Fibroblast of villous mesenchyme (primary cell): ENCODE measurements at regions not wholly inside any gene's neighbourhood (a gene's known extent, or its start where the extent isn't known, plus 50 kb on each side); places are given as distances from the start of the nearest gene placed in this dataset.
"Not testable (repeated sequence)": the region's sequence is repeated elsewhere in the genome, so short reads cannot be mapped to it uniquely, and the experiment has no call there.

Experiments
- DNase-seq: peaks from one replicate; pipeline ENCODE4 v3.0.0-alpha.2; 2010; ENCODE audit warnings: low read depth
- H3K4me3 ChIP-seq: 2 replicates; pipeline ENCODE4 v1.5.1; 2011; ENCODE audit warnings: low read depth, mild to moderate bottlenecking, low read length

- not testable (repeated sequence) for DNase-seq, H3K4me3 ChIP-seq
Observed at GRCh38 chr2:87639801-87640440, 108.0 kb upstream of the PLGLB2 start.

GRCh38 chr2:87640961-87641563 is 106.8 kb upstream of the PLGLB2 start:
- H3K4me3 ChIP-seq, DNase-seq: not testable (repeated sequence)

DNA sequence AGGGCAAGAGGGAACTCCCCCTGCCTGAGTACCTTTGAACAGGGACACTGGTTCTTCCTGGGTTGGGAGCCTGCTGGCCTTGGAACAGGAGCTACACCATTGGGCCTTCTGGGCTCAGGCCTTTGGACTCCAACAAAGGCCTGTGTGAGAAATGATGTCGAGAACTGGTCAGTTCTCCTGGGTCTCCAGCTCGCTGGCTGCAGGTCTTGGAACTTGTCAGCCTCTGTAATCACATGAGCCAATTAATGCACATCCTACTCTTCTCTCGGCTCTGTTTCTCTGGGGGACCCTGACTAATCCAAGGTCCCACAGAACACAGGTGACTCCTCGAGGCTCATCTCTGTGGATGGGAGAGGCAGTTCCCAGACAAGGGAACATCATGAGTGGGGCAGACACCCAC is 104.7 kb upstream of the PLGLB2 start:
- H3K4me3 ChIP-seq, DNase-seq: not testable (repeated sequence)

GRCh38 chr2:87647737-87648498 is 100.0 kb upstream of the PLGLB2 start:
- not testable (repeated sequence) for H3K4me3 ChIP-seq, DNase-seq

DNA sequence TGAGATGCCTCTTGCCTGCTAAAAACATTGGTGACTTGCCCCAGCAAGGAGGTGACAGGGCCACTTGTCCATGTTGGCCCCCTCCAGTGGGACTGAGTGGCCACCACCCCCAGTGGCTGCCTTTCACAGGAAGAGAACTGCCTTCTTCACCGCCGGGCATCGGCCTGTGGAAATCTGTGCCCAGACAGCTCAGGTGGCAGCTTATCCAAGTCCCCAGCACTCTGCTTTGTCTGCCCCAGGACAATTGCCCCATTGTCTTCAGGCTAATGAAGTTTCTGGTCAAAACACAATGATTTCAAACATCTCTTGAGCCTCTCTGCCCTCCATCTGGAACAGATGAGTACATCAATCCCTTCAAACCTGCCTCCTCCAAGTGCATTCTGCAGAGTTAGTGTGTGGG is 99.1 kb upstream of the PLGLB2 start:
- DNase-seq, H3K4me3 ChIP-seq: not testable (repeated sequence)

DNA sequence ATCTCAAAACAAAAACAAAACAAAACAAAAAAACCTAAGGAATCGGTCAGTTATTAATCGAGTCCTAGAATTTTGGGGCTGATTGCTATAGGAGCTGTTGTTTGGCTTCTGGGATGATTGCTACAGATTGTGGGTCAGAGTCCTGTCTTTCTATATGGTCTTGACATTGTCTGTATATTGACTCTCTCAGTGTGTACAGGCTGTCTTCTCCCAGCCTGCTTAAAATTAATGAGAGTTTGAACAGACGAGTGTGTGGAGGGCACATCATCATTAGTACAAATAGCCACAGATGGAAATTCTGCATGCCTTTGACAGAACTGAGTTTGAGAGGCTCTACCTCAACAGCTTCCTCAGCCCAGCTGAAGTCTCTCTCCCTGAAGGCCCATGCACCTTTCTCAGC is 98.0 kb upstream of the PLGLB2 start:
- DNase-seq, H3K4me3 ChIP-seq: not testable (repeated sequence)

GRCh38 chr2:87650837-87651236 is 97.0 kb upstream of the PLGLB2 start:
- DNase-seq, H3K4me3 ChIP-seq: not testable (repeated sequence)

- not testable (repeated sequence) for H3K4me3 ChIP-seq, DNase-seq
Observed at GRCh38 chr2:87651589-87651988, 96.3 kb upstream of the PLGLB2 start.

DNA sequence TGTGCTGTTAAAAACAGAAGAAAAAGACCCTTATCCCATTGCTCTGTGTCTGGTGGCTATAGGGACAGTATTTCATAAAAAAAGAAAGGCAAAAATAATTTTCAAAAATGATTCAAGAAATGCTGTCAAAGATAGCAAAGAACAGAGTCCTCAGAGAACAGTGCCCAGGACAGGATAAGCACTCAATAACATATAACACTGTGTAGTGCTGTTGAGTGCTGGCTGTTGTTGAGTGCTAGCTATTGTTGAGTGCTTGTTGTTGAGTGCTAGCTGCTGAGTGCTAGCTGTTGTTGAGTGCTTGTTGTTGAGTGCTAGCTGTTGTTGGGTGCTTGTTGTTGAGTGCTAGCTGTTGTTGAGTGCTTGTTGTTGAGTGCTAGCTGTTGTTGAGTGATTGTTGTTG is 94.5 kb upstream of the PLGLB2 start:
- DNase-seq, H3K4me3 ChIP-seq: not testable (repeated sequence)

GRCh38 chr2:87654136-87654814 is 93.6 kb upstream of the PLGLB2 start:
- DNase-seq, H3K4me3 ChIP-seq: not testable (repeated sequence)

GRCh38 chr2:87657915-87658314 is 90.0 kb upstream of the PLGLB2 start:
- DNase-seq, H3K4me3 ChIP-seq: not testable (repeated sequence)

DNA sequence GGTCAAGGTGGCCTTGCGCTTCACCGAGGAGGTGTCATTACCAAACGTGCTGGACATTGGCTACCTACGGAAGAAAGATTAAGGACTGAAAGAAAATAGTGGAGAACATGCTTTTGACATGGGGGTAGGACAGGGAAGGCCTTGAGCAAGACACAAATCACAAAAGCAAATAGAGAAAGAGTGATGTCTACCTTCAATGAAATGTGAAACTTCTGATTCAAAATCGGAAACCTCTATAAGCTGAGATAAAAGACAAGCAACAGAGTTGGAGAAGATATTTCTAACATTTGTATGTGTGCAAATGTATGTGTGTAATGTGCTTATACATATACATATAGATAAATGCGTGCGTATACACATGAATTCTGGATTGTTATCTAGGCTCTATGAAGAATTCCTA is 89.5 kb upstream of the PLGLB2 start:
- DNase-seq, H3K4me3 ChIP-seq: not testable (repeated sequence)

GRCh38 chr2:87658976-87659375 is 88.9 kb upstream of the PLGLB2 start:
- not testable (repeated sequence) for DNase-seq, H3K4me3 ChIP-seq

DNA sequence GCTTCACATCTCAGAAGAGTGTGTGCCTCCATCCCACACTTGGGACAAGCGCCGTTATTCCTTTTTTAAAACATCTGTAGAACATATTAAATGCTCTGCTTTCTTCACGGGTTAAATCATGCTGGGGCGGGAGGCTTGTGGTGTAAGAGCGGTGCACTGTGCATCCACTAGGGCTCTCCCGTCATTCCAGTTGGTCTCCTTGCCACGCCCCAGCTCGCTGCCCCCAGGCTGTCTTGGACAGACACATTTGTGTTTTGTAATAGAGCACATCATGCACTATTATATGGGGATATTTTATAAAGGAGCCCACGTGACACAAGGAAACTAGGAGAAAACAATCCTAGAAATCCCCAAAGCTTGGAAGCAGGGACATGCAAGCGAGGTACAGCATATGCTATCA is 87.7 kb upstream of the PLGLB2 start:
- H3K4me3 ChIP-seq, DNase-seq: not testable (repeated sequence)

DNA sequence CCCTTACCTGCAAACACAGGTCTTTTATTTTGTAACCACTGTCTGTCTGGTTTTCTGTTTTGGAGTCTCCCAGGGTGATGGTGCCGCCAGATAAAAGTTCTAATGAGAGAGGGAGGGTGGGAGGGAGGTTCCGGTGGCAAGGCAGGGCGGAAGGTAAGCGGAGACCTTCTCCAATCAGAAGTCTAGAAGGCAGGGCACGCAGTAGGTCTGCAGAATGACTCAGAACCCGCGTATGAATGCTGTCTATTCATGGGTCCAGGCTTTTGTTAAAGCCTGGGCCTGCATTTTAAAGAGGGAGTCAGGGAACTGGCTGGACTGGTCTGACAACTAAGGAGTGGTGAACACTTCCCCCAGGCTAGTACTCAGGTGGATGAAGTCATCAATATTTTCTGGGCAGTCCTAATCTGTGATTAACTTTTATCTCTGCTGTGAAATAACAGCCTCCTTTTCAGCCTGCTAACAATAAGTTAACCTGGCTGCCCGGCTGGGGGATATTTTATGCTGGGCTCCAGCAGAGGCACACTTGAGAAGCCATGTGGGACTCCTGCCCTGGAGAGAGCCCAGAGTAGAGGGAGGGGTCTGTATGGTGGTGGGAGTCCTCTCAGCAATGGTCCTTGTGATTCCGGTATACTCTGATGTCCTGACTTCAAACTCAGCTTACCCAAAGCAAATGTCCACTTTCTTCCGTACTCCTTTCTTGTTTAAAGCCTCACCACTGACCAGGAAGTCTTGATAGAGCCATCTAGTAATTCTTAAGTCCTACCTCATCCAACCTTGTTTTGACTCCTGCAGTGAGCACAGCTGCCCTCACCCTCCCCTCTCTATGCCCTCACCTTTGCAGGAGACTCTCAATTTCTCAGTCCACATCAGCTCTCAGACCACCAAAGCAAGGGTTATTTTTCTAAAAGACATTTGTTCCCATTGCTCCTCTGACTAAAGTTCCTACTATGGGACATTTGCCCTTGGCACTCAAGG is 85.3 kb upstream of the PLGLB2 start:
- not testable (repeated sequence) for H3K4me3 ChIP-seq, DNase-seq

GRCh38 chr2:87663347-87663746 is 84.5 kb upstream of the PLGLB2 start:
- not testable (repeated sequence) for H3K4me3 ChIP-seq, DNase-seq

DNA sequence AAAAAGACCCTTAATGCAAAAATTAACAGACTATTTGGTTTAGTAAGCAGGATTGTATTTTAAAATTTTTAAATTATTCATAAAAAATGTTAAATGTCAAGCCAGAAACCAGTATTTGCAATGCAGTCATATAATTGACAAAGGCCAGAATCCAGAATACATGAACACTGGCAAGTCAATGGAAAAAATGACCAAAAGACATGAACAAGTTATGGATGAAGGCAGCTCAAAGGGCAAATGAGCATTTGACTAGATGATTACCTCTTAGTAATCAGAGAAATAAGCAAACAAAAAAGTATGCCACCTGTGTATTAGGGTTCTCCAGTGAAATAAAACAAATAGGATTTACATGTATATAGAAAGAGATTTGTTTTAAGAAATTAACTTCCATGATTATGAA is 80.9 kb upstream of the PLGLB2 start:
- H3K4me3 ChIP-seq, DNase-seq: not testable (repeated sequence)

GRCh38 chr2:87668361-87668760 is 79.5 kb upstream of the PLGLB2 start:
- not testable (repeated sequence) for H3K4me3 ChIP-seq, DNase-seq
